ENCODE measurements at regions not wholly inside any gene's neighbourhood (a gene's known extent, or its start where the extent isn't known, plus 50 kb on each side); places are given as distances from the start of the nearest gene placed in this dataset.

DNA sequence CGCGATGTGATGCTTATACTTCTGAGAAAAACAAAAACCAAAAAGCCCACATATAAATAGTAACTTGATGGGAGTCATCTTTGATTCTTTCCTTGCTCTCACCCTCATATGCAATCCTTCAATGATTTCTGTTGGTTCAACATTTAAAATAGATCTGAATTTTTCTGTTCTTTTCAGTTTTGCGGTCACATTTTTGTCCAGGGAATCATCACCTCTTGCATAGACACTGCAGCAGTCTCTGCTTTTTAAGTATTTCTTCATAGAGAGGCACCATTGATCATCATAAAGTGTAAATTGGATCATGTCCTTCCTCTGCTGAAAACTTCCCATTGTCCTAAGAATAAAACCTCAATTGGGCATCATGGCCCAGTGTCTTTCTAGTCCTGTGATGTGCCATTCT, 81.1 kb upstream of the SLC4A4 start:
- no peak for DNase-seq (ENCODE audit: low read depth)
- no peak overlapping the region for H3K4me3 ChIP-seq (ENCODE audit: low read depth, low read length)
- TF ChIP-seq, protein P1, sequence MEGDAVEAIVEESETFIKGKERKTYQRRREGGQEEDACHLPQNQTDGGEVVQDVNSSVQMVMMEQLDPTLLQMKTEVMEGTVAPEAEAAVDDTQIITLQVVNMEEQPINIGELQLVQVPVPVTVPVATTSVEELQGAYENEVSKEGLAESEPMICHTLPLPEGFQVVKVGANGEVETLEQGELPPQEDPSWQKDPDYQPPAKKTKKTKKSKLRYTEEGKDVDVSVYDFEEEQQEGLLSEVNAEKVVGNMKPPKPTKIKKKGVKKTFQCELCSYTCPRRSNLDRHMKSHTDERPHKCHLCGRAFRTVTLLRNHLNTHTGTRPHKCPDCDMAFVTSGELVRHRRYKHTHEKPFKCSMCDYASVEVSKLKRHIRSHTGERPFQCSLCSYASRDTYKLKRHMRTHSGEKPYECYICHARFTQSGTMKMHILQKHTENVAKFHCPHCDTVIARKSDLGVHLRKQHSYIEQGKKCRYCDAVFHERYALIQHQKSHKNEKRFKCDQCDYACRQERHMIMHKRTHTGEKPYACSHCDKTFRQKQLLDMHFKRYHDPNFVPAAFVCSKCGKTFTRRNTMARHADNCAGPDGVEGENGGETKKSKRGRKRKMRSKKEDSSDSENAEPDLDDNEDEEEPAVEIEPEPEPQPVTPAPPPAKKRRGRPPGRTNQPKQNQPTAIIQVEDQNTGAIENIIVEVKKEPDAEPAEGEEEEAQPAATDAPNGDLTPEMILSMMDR (IDR thresholded peaks at IDR 0.05; ENCODE audit: insufficient read depth, low read length) = no peak

DNA sequence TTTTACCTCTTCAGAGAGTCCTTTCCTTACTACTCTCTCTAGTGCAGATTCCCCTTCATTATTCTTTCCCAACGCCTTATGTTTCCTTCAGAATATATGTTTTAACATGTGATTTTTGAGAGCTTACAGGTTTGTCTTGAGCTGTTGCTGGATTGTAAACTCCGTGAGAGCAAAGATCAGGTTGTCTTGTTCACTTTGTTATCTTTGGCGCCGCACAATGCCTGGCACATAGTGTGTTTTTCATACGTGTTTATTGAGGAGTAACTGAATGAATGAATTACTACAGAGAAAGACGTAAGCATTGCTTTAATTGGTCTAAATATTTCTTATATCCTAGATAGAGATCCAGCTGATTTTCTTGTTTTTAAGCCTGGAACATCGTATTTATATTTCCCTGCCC, 80.5 kb upstream of the SLC4A4 start:
- DNase-seq (ENCODE audit: low read depth) = no peak
- H3K4me3 ChIP-seq (ENCODE audit: low read depth, low read length) = no peak overlapping the region
- TF ChIP-seq, protein P1 (IDR thresholded peaks at IDR 0.05; ENCODE audit: insufficient read depth, low read length) = no peak

DNA sequence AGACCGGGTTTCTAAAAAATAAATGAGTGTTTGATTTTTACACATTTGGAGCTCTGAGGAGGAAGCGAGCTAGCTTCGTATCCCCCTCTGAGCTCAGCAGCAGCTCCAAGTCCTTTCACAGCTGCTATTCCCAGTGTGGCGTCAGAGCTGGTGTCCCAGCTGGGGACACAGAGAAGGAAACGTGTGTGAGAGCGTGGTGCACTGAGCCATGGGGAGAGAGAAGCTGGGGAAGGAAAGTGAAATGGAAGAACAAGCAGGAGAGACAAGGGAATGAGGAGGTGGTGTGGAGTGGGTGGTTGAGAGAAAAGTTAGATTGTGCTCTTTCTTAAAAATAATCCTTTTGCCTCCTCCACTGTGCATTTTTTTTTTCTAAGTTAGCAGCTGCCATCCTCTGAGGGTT, 79.5 kb upstream of the SLC4A4 start:
- no peak for DNase-seq (ENCODE audit: low read depth)
- no peak overlapping the region for H3K4me3 ChIP-seq (ENCODE audit: low read depth, low read length)
- TF ChIP-seq, protein P1 (IDR thresholded peaks at IDR 0.05; ENCODE audit: insufficient read depth, low read length) = no peak

DNA sequence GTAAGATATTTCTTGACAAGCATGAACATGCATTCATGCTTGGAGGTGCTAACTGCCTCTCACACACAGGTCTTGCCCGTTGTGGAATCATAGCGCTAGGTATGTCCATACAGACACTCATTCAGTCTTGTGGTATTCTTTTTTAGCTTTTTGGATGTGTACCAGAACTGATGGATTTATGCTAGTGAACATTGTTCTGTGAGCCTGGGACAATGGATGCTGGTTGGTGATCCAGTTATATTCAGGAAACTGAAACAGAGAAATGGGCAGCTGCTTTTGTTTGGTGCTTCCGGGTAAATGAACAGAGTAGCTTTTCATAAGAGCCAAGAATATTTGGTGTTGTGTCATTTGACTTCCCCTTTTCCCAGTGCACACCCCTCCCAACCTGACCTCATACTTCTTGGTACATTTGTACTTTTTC, 78.9 kb upstream of the SLC4A4 start:
- TF ChIP-seq, protein P1 (IDR thresholded peaks at IDR 0.05; ENCODE audit: insufficient read depth, low read length) = no peak
- DNase-seq (ENCODE audit: low read depth) = peak; percentile 24
- no peak overlapping the region for H3K4me3 ChIP-seq (ENCODE audit: low read depth, low read length)

DNA sequence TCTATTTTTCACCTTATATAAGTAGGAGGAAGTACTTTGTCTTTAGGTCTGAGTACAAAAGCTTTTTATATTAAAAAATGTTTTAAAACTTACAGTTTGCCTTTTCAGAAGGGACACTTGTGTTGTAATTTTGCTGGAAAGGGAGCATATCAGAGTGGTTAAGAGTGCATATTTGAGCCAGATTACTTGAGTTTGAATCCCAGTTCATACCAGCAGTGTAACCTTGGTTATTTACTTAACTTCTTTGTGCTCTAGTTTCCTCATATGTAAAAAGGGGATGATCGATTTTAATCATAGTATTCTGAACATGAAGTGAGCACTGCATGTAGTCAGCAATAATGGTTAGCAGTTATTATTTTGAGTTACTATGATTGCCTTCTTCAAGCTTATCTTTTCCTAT, 78.3 kb upstream of the SLC4A4 start:
- DNase-seq (ENCODE audit: low read depth) = no peak
- no peak overlapping the region for H3K4me3 ChIP-seq (ENCODE audit: low read depth, low read length)

DNA sequence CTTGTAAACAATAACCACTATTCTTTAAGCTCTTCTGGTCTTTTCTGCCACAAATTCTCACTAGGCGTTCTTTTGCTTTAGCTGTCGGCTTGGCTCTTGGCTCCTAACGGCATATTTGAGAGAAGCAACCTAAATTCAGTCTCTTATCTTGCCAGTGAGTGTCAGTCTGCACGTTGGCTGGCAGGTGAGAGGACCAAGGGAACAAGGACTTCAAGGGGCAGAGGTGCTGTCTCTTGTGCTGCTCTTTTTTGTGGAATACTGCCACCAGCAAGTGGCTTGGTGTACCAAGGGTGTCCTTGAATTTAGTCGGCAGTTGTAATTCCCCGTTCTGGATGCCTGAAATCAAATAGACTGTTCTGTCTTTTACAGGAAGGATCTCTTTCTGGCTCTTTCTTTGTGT, 77.8 kb upstream of the SLC4A4 start:
- TF ChIP-seq, protein P1 (IDR thresholded peaks at IDR 0.05; ENCODE audit: insufficient read depth, low read length) = no peak
- H3K4me3 ChIP-seq (ENCODE audit: low read depth, low read length) = no peak overlapping the region
- DNase-seq (ENCODE audit: low read depth) = no peak

More for the DNA sequence above, 78.3 kb upstream of the SLC4A4 start:
- TF ChIP-seq, protein P1 (IDR thresholded peaks at IDR 0.05; ENCODE audit: insufficient read depth, low read length) = no peak

DNA sequence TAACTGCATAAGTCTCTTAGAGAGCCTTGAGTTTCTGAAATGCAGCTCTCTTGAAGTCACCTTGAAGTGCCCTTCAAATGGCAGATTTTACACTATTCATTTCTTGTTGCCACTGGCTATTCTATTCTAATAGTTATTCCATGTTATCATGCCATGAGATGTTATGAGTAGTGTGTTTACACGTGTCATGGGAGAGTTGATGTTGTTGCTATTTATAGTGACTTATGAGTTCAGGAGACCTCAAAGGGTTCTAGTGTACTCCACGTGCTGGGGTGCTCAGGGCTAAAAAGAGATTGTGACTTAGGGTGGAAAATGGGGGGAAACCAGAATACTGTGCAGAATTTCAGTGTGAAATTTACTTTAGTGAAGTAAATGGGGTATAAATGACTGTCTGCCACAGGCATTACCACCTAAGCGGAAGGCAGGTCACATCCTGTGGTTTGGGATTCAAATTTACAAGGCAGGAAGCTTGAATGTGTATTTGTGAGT, 77.1 kb upstream of the SLC4A4 start:
- TF ChIP-seq, protein P1 (IDR thresholded peaks at IDR 0.05; ENCODE audit: insufficient read depth, low read length) = no peak
- no peak for DNase-seq (ENCODE audit: low read depth)

More for the DNA sequence above, 77.1 kb upstream of the SLC4A4 start:
- no peak overlapping the region for H3K4me3 ChIP-seq (ENCODE audit: low read depth, low read length)
